Thyroid gland (tissue), 4 donors: ENCODE measurements at regions not wholly inside any gene's neighbourhood (a gene's known extent, or its start where the extent isn't known, plus 50 kb on each side); places are given as distances from the start of the nearest gene placed in this dataset.

Source experiments
- CTCF ChIP-seq, 6 experiments: fragments of 200-600 bp in 3 of 6; fragments of 450-650 bp in 3 of 6; sonication (generic) in 3 of 6; IDR thresholded peaks; one replicate each; pipeline ENCODE4 v1.5.1; 2016 to 2019; ENCODE audit warnings: antibody characterized with exemption in 6 of 6, mild to moderate bottlenecking in 2 of 6, inconsistent platforms in 1 of 6, moderate library complexity in 1 of 6
- POLR2A ChIP-seq, 2 donors: fragments of 450-650 bp; IDR thresholded peaks; one replicate each; pipeline ENCODE4 v1.6.1; 2017; ENCODE audit warnings: antibody characterized with exemption in 2 of 2, mild to moderate bottlenecking in 2 of 2, moderate library complexity in 1 of 2

- TF ChIP-seq CTCF (IDR thresholded peaks at IDR 0.05): no peak
- no peak for TF ChIP-seq POLR2A (IDR thresholded peaks at IDR 0.05)
Measured at GRCh38 chr3:24915639-24916038, 421.0 kb upstream of the THRB start.
